Epidermal melanocyte (primary cell): ENCODE measurements at regions not wholly inside any gene's neighbourhood (a gene's known extent, or its start where the extent isn't known, plus 50 kb on each side); places are given as distances from the start of the nearest gene placed in this dataset.
"Not testable (repeated sequence)": the region's sequence is repeated elsewhere in the genome, so short reads cannot be mapped to it uniquely, and the experiment has no call there.

Experiments
- DNase-seq: peaks from one replicate; pipeline ENCODE4 v3.0.0; 2011; ENCODE audit warnings: low spot score; ENCODE audit not compliant: insufficient read length

DNA sequence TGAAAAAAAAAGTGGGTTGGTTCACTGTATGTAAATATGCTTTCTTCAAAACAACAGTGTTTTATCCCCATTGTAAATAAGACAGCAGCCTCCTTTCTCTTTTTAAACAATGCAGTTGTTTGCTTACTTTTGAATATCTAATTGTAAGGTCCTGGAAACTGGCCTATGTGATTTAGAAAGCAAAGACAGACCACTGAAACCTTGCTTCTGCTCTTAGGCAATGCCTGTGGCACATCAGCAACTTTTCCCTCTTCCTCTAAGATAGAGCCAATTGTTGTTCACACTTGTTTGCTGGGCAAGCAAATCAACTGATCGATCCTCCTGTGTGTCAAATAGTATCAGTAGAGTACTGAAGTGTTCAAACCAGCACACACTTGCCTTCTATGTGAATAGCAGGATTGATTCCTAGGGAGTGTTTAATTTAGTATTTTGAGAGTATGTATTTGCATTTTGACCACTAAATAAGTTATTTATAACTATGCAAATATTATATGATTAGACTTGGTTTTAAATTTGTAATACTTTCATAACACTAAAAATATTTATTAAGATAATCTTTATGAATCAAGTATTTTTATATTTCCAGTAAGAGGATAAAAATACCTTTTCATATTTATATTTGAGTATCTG lies 55.4 kb upstream of the GRPR start:
- no peak for DNase-seq

DNA sequence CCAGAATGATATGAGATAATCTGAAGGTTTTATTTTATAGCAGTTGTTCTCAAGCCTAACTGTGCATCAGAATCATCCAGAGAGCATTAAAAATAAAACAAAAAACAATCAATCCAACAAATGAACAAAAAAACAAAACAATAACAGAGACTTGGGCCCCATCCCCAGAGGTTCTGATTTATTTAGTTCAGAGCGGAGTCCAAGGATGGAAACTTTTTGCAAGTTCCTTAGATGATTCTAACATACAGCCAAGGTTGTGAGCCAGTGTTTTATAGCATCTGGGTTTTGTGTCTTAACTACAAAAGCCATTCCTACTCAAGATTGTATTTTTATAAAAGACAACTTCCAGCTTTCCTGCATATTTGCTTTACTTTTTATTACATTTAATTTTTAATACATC lies 59.4 kb upstream of the GRPR start:
- no peak for DNase-seq

DNA sequence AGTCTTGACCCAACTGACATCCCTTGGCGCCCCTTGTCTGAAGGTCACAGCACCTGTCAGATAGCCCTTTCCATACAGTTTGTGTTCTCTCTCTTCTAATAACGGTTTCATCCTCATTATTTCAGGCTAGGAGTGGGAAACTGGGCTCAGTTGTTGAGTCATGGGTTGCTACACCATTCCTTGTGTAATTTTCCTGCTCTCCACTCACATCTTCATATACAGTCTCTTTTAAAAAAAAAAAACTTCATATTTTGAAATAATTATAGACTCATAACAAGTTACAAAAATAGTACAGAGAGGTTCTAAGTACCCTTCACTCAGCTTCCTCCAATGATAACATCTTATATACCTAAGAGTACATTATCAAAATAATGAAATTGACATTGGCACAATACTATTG lies 60.2 kb upstream of the GRPR start:
- no peak for DNase-seq

DNA sequence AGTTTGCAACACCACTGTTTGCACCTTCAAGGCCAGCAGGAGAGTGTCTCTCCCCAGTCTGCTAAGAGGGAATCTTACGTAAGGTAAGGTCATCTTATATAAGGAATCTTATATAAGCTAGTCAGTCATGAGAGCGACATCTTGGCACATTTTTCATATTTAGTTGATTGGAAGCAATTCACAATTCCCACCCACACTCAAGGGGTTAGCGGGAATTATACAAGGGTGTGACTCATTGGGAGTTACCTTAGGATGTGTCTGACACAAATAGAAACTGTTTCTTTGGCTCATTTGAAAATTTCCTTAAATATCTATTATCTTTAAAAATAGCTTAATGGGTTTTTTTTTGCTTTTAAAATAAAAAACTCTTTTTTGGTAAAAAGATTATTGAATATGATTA lies 62.1 kb upstream of the GRPR start:
- DNase-seq, result no peak

DNA sequence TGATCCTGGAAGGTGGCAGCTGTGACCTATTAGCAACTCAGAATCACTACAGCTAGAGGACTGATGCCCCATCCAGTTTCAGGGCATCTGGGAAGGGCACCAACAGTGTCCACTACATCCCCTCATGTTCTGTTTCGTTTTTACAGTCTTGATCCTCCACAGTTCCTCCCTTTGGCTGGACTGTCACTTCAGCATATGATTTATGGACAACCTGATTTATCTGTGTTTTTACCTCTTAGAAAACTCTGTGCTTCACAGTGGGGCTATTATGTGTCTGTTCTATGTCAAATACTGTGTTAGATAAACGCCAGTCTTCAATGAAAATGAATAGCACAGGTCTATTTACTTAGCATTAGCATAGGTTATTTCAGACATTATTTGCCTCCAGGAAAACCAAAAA lies 63.1 kb upstream of the GRPR start:
- DNase-seq, result no peak

DNA sequence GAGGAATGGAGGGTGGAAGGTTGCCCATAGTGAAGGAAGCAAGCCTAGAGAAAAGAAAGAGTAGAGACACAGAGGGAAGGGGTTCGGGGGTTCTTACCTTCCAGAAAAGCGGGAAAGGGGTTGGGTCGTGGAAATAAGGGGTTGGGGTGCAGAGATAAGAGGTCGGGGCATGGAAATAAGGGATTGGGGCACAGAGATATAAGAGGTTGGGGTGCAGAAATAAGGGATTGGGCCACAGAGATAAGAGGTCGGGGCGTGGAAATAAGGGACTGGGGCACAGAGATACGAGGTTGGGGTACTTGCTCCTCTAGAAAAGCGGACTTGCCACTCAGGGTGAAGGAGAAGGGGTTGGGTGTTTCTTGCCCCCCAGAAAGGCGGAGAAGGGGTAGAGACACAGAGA lies 74.2 kb upstream of the GRPR start:
- DNase-seq, result not testable (repeated sequence)

DNA sequence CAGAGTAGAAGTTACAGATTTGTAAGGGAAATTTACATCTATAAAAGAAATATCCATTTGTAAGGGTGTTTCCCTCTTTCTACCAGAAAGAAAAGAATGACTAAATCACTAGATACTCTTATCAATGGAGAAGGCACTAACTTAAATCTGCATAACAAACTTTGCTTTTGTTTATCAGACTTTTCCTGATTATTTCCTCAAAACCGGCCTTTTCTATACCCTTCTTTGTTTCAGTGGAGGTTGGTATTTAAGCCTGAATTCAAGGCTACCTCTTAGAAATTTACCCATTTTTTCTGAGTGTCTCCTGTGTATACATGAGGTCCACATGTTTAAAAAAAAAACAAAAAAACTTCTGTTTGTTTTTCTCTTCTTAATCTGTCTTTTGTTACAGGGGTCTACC lies 80.4 kb upstream of the GRPR start:
- no peak for DNase-seq

DNA sequence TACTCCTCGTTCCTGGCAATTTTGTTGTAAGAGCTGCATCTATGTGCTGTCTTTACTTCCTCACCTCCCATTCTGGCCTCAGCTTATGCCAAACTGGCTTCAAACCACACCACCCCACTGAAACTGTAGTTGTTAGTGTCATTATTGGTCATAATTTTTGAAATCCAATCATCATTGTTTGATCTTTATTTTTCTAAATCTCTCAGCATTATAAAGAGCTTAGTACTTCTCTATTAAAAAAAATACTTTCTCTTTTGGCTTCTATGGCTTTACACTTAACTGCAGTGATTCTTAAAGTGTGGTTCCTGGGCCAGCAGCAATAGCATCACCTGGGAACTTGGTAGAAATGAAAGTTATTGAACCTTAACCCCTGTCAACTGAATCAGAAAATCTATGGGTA lies 83.5 kb upstream of the GRPR start:
- no peak for DNase-seq

DNA sequence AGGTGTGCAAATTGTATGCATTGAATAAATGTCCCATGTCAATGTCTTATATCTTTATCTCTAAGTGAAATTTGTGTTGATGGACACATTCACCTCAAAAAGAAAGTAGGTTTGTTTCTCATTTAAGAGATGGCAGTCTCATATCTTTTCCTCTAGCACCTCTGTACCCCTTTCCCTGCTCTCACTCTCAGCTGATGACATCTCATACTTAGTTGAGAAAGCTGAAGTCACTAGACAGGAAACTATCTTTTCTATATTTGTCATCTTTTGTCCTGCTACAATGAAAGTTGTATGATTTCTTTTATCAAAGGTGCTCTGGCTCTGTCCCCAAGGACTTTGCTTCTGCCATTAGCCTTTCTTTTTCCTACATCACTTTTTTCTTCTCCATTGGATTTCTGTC lies 84.0 kb upstream of the GRPR start:
- no peak for DNase-seq

DNA sequence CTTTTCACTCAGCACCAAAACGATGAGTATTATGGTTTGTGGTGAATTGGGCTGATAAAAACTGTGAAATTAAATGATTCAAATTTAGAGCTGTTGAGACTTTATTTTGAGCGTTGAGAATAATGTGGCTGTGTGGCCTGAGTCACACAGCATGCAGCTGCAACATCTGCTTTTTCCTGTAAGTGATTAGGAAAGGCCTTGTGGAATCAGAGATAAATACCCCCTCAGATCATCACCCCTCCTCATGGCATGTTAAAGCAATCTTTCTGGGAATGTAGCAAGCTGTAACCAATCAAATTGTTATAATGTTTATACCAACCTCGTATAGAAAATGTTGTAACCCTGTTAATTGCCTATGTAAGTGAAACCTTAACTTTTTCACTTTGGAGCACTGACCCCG lies 90.0 kb upstream of the GRPR start:
- DNase-seq, result no peak

DNA sequence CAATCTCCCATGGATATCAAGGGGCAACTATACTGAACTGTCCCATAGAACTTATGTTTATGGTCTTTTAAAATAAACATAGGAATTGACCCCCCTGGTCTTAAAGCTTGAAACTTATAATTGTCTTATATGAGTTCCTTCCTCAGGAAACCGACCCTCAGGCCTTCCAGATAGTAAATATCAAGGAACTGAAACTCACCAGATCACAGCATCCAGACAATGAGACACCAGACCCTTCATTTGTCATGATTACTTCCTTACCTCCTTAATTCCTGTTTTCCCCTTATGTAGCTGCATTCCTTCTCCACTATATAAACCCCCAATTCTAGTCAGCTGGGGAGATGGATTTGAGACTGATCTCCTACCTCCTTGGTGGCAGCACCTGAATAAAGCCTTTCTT lies 94.8 kb upstream of the GRPR start:
- no peak for DNase-seq

DNA sequence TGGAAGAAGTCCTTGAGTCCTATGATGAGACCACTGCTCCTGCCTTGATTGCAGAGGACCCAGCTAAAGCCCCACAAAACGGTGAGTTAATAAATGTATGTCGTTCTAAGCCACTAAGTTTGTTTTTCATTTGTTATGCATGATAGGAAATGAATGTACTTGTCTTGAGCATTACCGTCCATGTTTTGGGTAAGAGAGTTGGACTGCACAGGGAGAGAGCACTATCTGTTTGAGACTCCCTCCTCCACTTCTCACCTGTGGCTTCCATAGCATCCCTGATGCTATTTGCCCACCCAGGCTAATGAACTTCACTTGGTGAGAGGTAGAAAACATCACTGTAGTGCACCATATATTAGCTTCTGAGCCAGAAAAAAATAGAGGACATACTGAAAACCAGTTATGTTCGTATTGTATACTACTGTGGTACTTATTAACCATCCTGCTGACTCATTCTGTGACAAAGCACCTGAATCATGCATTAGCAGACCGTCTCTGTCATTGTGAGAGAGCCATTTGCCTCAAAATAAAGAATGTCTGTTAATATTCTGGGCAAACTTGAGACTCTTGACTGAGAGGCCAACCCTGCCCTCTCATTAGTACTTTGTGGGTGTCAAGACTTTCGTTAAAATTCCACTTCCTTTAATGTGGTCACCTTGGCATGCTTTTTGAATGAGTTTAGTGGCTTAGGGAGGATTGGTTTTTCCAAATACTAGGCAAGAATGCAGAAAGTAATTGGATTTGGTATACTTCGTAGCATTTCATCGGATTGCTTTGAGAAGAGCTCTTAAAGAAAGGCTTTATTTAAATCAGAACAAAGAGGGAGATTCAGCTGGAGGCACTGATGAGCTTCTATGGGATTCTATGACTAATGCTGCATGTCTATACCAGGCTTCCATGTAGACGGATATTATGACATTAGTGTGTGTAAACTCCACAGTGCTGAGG lies 99.3 kb upstream of the GRPR start:
- DNase-seq, result peak; percentile 23

DNA sequence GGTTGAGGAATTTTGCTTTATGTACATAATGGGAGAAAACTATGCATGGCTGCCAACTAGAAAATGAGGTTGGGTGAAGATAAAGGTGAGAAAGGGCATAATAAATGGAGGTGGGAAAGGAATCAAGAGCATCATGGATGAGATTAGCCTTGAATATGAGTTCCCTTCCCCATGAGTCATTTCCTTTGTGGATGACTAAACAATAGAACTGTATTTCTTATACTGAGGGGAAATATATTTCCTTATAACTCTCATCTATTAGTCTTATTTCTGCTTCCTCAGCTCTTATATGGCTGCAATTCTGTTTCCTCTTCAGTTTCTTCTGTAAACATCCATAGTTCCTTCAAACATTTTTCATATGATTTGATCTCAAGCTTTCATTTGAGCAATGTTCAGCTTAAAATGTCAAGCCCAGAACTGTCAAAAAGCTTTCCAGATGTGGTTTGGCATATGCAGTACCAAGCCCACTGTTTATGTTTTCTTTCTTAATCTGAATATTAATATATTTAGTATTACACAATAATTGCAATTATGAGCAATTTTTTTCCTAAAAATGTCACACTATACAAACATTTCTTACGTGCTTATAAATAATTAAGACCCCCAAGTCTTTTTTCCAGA lies 100.7 kb upstream of the GRPR start:
- no peak for DNase-seq

DNA sequence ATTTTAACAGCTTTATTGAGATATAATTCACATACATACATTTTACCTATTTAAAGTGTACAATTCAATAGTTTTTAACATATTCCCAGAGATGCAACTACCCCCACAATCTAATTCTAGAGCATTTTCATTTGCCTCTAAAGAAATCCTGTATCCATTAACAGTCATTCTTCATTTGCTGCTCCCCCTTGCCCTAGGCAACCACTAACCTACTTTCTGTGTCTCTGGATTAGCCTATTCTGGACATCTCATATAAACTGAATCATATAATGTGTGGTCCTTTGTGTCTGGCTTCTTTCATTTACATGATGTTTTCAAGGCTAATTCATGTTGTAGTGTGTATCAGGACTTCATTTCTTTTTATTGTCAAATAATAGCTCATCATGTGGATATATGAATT lies 105.1 kb upstream of the GRPR start:
- DNase-seq, result no peak

DNA sequence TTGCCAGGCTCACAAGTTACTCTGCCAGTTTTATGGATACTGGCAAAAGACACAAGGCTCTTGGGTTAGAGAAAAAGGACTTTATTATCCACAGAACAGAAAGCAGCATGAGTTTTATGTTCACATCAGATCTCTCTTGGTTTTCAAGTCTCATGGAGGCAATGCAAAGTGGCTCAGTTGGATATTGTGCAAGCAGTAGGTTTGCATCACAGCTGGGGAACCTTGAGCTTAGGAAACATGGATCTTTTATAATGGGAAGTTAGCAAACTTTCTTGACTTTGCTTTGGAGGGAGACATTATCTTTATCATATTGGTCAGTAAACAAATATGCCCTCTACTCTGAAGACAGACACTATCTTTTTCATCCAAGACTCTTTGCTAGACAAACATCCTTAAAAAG lies 109.2 kb upstream of the GRPR start:
- no peak for DNase-seq

DNA sequence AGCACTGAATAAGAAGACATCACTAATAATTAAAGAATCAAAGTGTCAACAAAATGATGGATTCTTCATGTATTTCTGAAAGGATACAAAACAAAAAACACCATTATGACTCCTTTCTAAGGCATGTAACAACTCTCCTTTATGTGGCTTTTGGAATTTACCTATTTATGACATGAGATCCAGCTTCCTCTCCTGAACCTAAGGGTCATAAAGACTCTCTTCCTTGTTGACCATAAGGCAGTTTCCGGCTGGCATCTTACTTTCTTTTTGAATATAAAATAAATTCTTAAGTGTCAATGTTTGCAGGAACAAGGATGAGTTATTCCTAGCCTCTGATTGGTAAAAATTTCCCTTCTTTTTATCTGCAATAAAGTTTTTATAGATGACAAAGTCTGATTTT lies 111.1 kb upstream of the GRPR start:
- no peak for DNase-seq

DNA sequence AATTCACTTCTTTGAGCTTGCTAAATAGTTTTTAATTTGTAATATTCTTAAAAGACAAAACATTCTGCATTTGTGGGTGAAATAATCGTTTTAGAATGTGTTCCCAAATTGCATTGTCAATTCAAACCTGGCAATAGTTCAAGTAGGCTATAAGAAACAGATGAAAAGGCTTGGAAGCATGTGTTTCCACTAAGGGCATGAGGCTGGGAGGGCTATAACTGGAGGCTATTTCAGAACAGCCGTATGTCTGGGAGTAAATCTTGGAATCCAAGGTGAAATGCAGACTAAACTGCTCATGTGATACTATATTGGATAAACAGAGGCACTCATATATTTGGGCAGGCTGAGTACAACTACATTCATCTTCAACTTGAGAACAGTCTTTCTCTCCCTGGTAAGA lies 117.4 kb upstream of the GRPR start:
- DNase-seq, result no peak

DNA sequence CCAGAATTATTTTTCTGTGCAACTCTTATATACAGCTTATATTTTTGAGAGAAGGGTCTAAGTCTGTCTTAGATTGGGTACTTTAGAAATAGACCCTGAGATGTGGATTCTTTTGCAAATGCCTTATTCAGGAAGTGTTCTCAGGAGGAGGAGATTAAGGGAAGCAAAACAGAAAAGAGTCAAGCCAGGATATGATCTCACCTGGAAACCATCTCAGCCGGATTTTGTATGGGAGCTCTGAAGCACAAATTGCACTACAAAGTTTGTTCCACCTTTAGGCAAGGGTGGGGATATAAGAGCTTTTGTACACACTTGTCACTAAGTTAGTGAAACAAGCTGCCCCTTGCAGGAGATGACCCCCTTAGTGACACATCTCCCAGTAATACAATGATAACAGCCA lies 121.2 kb upstream of the GRPR start:
- DNase-seq, result no peak

DNA sequence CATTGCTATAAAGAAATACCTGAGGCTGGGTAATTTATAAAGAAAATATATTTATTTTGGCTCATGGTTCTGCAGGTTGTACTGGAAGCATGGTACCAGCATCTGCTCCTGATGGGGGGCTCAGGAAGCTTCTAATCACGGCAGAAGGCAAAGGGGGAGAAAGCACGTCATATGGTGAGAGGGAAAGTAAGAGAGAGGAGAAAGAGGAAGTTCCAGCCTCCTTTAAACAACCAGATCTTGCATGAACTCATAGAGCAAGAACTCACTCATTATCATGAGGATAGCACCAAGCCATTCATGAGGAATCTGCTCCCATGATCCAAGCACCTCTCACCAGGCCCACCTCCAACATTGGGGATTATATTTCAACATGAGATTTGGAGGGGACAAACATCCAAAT lies 125.0 kb upstream of the GRPR start:
- DNase-seq, result no peak

DNA sequence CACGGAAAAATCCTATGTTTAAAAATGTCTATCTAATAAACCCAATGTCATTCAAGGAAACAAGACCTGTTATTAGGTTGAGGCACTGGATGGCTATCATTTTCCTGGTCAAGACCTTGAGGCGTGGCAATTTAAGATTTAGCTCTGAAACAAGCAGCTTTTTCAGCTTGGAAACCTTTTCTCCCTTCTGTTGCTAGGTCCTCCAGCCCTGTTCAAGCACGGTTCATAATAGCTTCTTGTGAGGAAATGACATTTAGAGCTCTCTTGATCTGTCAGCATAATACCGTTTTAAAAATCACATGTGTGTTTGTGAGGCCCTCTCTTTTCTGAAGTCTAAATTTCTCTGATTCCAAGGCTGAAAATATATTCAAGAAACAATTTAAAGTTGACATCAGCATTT lies 133.6 kb upstream of the GRPR start:
- no peak for DNase-seq

DNA sequence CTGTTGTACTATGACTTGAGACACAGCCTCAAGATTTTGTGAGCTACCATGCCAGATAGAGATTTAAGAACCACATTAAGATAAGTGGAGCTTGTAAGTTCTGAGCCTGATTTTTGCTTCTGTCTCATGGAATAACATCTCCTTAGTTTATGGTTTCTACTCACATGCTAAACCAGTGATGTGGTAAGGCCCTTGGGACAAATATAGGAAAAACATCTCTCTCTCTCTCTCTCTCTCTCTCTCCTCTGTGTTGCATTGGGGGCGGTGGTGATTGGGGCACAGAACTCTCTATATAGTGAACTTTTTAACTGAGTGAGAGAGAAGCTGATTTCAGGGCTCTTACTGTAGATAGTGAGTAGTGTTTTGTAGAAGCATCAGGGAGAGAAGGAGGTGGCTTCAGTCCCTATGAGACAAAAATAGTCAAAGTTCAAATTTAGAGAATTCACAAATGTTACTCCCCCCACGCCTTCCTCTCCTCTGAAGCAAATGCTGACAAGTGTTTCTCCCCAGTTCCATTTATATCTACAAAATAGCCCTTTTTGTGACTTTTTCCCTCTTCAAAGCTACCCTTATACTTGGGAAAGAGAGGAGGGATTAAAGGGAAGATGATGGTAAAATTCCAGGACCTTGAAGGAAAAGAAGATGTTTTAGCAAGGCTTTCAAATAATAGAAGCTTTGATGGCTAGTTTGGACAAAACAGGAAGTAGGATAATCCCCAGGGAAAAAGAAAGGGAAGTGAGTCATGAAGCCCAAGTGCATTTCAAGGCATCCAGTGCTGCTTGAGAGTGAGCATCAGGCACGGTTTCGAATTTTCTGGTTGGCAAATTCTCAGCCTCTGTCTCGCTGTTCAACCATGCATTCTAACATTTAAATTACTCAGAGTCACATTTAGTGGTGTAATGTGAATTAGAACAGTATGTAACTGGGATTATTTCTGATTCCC lies 134.3 kb upstream of the AP1S2 start:
- DNase-seq, result no peak

DNA sequence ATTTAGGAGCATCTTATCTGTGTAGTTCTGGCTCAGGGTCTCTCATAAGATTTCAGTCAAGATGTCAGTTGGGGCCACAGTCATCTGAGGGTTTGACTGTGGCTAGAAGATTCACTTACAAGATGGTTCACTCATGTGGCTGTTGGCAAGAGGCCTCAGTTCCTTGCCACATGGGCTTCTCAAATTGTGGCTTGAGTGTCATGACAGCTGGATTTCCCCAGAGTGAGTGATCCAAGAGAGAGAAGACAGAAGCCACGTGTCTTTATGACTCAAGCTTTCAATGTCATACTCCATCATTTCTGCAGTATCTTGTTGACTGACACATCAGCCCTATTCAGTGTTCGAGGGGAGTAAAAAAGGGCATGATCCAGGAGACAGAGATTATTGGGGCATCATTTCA lies 131.3 kb upstream of the AP1S2 start:
- no peak for DNase-seq
